ENCODE measurements at regions not wholly inside any gene's neighbourhood (a gene's known extent, or its start where the extent isn't known, plus 50 kb on each side); places are given as distances from the start of the nearest gene placed in this dataset.

DNA sequence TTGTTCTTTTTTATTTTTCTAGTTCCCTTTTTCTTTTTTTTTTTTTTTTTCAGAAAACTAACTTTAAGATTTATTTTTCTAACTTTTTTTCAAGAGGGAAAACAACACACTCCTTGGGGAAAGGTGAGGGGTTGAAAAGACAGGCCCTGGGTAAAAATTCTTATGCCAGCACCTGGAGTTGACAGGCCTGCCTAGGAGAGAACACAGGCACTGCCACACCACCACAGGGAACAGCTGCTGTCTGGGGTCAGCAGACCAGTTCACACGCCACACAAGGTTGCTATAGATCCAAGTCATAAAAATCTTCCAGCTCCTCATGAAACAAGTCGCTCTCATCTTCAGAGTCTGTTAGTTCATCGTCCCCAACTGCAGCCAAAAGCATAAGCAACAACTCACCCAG lies 246.4 kb downstream of the C12orf50 start:
- DNase-seq: no peak

DNA sequence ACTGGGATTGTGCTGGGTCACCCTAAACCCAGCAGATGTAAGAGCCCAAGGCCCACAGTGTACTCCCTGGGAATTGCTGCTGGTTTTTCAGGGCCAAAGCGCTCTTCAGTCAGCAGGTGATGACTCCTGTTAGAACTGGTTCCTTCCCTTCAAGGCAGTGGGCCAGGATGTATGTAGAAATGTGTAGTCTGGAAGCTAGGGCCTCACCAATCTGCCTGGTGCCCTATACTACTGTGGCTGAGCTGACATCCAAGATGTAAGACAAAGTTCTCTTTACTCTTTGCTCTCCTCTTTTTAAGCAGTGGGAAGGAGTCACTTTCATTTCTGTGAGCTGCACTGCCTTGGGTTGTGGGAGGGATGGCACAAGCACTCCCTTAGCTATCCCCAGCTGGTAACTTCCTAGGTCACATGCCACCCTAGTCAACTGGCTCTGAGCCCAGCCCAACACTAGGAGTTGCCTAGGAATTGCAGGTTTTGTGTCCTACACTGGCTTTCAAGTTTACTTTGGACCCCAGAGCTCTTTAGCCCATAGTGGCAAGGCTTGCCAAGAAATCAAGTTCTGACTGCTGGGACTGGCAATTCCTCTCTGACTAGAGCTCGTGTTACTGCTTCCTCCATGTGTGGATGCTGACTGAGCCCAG lies 249.2 kb downstream of the C12orf50 start:
- no peak for DNase-seq

DNA sequence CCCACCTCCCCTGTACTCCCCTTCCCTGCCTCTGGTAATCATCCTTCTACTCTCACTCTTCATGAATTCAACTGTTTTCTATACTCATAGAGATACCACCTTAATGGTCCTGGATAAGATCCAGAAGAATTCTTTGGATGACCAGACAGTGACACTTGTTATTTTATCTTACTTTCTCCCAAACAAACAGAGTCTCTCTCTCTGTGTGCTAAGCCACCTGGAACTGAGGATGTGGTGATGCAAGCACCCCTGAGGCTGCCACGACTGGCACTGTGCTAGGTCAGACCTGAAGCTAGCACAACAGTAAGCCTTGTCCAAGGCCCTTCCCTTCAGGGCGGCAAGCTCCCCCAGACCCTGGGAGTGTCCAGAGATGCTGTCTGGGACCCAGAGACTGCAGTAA lies 250.2 kb downstream of the C12orf50 start:
- no peak for DNase-seq

DNA sequence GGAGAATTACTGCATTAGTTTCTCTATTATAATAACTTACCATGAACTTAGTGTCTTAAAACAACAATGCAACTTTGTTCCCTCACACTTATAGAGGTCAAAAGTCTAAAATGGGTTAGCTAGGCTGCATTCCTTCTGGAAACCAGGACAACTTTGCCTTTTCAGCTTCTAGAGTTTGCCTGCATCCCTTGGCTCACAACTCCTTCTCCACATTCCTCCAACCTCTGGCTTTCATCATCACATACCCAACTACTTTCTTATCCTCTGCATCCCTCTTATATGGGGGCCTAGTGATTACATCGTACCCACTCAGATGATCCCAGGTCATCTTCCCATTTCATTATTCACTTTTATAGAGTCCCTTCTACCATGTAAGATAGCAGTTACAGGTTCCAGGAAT lies 251.1 kb downstream of the C12orf50 start:
- no peak for DNase-seq

DNA sequence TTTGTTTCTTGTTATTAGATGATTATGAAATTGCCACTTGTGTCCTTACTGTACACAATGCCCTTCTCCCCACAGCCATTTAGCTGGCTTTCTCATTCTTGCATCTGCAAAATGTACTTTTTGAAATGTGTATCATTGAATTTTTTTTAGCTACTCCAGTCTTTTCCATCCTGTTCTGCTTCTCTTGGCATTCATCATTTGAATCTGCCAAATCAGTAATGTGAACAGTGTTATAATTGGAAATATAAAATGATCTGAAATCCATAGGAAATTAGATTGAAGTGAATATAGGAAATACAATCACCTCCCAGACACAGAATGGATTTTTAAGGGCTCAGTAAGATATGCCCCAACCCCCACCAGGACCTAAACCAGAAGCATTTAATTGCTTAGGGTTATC lies 253.4 kb downstream of the C12orf50 start:
- DNase-seq: no peak

DNA sequence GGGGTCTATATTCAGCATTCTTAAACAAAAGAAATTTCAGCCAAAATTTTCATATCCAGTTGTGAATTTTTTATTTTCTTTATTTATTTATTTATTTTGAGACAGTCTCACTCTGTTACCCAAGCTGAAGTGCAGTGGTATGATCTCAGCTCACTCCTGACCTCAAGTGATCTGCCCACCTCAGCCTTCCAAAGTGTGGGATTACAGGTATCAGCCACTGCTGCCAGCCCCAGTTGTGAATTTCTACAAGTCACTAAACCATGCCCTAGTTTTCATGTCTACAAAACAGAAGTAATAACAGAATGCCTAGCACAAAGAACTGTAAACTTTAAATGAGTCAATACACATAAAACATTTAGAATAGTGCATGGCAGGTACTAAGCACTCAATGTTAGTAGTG lies 254.2 kb downstream of the C12orf50 start:
- DNase-seq: no peak

DNA sequence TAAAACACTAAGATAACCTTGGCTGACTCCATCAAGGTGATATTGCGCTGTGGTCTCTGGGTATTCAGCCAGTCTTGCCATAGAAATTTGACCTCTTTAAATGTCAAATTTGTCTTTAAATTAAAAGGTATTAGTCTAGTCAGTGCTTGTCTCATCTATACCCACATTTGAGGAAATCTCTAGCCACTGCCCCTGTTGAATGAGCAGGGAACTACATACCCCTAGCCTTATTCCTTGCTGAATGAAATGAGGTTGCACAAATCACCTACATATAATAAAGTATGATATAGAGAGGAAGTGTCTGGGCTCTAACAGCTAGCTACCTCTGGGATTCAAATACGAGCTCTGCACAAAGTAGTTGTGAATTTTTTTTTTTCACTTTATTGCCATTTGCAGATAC lies 256.8 kb downstream of the C12orf50 start:
- DNase-seq: no peak

DNA sequence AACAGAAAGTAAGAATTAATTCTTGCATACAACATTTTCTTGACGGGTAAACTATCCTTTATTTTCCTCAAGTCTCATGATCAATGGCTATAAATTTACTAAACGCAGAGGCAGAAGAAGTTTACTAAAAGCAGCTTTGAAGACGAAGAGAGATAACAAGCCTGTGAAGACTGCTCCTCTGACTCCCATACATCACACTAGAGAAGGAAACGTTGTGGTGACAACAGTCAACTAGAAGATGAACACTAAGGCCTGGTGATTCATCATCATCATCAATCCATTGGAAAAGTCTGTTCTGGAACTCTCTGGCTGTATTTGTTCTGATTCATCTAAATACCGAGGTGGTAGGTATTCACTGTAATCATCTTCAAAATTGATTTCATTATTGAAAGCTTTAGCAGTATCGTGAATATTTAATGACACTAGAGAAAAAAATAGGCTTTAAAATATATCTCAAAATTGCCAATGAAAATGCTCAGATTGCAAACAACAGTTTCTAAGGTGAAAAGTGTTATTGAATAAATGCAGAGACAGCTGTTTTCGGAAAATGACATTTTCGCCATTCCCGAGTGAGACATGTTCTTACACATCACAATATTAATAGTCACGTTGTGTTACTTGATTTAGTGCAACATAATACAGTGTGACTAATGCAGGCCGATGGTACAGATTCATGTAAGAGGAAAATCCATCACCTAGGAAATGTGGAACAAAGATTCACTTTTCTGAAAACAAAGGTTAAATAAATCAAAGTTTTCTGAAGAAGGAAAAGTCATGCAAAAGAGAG lies 260.5 kb downstream of the C12orf50 start:
- no peak for DNase-seq

DNA sequence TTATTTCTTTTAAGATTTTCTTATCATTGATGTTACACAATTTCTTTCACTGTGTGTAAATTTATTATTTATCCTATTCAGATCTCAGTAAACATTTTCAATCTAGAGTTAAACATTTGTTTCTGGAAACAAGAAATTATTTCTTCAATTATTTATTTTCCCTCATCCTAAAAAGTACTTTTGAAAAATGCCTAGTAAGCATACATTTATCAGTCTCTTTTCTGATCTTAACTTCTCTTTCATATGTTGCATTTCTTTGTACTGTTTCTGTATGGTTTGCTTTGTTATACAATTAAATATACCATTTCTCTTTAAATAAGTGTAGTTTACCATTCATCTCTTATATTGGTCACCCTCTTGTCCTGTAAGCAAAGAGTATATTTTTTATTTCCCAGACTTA lies 263.2 kb downstream of the C12orf50 start:
- DNase-seq: no peak

DNA sequence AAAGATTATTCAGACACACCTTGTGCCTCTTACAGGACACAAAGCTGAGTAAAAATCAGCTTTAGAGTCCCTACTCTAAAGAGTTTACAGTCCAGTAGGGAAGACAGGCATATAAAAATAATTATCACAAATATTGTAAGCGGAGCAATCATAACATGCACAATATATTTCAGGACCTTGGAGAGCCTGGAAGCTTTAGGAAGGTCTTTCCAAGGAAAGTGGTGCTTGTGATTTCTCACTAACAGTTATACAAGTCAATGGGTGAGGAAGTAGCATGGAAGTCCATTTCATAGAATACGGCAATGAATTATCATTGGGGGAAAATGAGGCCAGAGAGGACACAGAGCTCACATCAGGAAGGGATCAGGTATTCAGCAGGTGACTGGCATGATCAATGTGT lies 268.3 kb downstream of the C12orf50 start:
- no peak for DNase-seq

DNA sequence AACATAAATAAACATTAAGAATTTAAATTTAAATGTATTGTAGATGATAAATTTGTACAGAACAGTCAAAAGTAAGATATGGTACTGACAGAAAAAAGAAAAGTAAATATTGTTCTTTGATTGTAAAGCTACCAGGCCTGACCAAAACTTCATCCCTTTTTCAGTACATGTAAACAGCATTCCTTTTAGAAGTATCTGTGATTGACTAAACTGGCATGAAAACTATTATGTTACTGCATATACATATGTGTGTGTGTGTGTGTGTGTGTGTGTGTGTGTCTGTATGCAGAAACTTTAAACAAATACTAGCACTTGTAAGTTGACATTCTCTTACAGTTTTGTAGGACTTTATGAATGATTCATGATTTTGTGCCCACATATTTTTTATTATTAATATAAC lies 270.9 kb downstream of the C12orf50 start:
- no peak for DNase-seq

DNA sequence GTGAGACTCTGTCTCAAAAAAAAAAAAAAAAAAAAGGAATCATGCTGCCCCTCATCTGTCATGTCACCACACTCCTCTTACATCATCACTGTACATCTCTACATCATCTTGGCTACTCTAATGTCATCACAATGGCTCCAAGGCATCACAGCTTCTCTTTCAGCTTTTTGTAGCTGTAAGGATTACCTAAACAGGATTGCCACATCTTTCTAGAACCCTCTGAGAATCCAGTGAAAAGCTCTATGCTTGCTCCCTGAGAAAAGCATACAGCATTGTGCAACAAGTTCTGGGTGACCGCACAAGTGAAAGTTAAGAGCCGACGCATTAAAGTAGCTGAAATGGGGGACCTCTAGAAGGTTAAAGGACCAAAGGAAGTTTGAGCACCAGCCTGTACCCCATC lies 272.5 kb downstream of the C12orf50 start:
- no peak for DNase-seq

DNA sequence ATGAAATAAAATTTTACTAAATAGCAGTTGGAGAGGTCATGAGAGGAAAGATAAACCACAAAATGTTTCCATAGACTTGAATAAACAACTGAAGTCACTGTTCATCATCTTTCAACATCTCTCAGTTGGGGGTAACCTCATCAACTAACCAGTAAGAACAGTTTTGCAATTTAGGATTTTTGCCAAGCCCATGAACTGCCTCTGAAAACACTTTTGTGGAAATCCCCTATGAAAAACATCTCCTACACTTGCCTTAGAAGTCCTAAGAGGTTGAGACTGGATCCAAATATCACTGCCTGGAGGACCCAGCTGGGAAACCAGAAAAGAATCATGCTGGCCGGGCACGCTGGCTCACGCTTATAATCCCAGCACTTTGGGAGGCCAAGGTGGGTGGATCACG lies 273.1 kb downstream of the C12orf50 start:
- no peak for DNase-seq

DNA sequence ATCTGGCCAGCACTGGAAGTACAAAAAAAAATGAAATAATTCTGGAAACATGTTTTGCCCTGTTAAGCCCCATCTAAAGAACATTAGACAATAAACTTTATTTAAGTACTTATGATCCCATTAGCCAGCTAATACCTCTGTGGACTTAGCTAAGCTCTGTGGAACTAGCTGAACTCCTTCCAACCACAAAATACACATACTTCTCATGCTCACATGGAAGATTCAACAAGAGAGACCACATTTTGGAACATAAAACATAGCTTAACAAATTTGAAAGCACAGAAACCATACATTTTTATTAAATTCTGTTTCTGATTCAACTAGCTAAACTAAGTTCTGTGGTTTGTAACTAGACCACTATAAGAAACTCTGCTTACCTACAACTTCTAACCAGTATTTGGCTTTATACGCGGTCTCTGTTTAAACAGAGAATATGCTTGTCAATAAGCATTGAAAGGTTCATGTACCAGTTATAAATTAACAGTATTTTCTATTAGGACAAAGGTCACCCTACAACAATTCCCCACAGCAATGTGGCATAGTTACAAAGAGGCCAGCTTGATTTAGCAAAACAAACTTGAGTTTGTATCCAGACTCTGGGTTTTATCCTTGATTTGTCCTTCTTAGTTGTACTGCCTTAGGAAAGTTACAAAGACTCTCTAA lies 300.1 kb downstream of the C12orf50 start:
- no peak for DNase-seq

DNA sequence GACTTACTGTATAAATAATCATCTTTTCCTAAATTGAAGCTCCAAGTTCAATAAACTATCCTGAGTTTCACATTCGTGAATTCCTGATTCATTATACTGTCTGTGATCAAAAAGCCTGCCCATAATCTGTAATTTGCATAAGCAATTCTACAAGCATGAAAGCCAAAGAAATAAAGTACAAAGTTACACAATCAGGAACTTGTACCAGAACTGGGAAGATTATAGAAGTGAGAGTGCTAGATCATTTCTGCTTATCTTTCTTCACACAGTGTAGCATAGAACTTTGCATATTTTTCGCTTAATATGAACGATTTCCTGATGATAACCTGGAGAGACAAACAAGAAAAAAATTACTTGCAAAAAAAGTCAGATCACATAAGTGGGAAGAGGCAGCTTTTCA lies 308.2 kb downstream of the C12orf50 start:
- DNase-seq: no peak

DNA sequence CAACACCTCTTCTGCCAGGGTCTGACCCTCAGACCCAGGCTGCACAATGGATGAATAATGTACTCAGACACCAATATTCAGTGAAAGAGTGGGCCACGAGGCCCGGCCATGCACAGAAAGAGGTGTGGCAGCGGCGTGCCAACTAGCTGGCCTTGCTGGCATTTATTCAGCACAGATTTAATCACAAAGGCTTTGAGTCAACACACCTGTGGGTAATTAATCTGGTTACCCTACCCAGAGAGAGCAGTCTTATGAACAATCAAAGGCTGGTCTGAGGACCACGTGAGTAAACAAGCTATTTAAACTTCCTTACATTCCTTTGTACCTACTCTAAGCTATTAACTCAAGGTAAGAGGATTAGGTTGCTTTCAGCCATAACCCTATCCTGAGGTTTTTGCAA lies 324.8 kb downstream of the C12orf50 start:
- no peak for DNase-seq

DNA sequence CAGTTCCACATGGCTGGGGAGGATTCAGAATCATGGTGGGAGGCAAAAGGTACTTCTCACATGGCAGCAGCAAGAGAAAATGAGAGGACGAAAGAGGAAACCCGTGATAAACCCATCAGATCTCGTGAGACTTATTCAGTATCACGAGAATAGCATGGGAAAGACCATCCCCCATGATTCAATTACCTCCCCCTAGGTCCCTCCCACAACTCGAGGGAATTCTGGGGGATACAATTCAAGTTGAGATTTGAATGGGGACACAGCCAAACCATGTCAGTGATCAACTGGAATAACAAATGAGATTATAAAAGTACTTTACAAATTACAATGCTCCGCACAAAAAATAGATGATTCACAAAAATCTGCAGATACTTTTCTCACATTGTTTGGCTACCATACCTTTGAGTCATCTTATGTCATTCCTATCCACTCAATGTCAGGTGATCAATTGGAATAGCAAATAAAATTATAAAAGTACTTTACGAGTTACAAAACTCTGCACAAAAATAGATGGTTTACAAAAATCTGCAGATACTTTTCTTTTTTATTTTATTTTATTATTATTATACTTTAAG lies 338.9 kb downstream of the C12orf50 start:
- DNase-seq: no peak

DNA sequence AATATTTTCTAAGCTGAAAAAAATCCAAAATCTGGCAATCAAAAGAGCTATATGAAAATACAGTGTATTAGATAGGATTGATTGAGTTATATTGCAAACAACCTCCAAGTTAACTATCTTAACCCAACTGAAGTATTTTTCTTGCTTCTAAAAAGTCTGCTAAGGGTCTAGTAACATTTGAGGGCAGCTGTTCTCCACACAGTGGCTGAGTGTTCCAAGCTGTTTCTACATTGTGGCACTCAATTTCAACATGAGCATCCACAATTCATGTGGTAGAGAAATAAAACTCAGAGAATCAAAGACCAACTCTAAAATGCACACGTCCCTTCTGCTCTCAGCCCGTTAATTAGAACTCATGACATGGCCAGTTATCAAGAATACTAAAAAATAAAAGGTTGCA lies 340.0 kb downstream of the C12orf50 start:
- DNase-seq: no peak

DNA sequence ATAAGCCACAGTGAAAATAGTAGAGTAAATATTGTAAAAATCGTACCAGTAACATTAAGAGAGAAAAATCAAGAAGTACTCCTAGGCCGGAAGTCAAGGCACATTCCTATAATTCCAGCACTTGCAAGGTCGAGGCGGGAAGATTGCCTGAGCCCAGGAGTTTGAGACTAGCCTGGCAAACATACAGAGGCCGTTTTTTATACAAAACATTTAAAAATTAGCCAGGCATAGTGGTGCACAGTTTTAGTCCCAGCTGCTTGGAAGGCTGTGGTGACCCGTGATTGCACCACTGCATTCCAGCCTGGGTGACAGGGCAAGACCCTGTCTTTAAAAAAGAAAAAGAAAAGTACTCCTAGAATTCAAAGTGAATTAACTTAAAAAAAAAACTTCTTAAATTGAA lies 341.8 kb downstream of the C12orf50 start:
- no peak for DNase-seq

DNA sequence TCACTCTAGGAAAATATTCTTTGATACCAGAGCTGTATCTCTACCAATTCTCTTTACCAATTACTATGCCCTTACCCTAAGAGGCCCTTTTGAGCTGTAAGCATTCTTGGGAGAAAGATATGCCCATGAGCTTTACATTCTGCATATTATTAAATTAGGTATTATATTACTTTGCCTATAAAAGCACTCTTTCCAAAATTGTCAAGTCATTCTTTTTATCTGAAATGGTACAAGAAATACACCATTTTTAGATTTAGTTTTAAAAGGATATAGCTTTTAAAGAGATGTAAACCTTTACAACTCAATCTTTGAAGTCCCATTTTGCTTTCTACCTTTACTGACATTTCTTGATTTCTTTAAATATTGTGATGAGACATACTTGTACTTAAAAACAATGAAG lies 343.5 kb downstream of the C12orf50 start:
- DNase-seq: no peak

DNA sequence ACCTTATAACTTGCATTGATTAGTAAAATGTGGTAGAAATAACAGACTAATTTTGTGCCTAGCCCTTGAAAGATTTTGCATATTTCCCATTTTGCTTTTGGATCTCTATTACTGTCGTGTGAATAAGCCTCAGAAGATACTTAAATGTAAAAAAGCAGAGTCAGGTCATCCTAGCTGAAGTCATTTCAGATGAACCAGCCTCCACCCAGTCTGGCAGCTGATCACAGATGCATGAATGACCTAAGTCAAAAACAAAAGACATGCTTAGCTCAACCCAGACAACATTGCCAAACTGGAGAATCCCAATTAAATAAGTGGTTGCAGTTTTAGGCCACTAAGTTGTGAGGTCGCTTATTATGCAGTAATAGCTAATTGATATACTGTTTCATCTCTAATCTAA lies 349.9 kb downstream of the C12orf50 start:
- no peak for DNase-seq

DNA sequence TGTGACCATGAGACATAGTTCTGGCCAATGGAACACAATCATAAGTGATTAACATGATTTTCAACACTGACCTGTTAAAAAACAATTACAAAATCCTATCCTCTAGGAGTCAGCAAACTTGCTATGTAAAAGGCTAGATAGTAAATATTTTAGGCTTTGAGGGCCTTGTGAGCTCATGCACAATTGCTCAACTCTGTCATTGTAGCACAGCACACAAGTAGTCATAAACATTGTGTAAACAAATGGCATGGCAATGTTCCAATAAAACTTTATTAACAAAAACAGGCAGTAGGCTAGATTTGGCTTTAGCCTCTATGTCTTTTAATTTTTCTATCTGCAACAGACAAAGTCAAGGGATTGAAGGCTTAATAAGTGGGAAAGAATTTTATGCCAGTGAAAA lies 350.7 kb downstream of the C12orf50 start:
- no peak for DNase-seq

DNA sequence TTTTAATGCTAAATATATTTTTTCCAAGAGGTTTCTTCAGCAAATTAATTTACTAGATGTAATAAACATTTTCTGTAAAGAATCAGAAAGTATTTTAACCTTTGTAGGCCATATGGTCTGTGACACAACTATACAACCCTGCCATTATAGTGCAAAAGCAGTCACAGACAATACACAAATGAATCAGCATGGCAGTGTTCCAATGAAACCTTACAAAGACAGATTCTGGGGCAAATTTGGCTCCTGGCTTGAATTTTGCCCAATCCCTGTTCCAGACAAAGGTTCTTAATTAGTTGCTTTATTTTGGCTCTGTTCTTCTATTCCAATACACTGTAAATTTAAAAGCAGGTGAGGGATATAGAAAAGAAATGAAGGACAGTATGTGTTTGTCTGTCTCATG lies 352.5 kb downstream of the C12orf50 start:
- no peak for DNase-seq

DNA sequence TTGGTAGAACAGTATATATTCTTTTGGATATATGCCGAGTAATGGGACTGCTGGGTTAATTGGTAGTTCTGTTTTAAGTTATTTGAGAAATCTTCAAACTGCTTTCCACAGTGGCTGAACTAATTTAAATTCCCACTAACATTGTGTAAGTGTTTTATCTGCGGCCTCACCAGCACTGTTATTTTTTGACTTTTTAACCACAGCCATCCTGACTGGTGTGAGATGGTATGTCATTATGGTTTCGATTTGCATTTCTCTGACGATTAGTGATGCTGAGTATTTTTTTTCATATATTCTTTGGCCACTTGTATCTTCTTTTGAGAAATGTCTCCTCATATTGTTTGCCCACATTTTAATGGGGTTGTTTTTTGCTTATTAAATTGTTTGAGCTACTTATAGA lies 357.4 kb downstream of the C12orf50 start:
- DNase-seq: no peak
